22Rv1 (cell line): ENCODE measurements at regions not wholly inside any gene's neighbourhood (a gene's known extent, or its start where the extent isn't known, plus 50 kb on each side); places are given as distances from the start of the nearest gene placed in this dataset.

Experiments used
- H3K27ac ChIP-seq: fragments of 450-650 bp; 2 replicates; pipeline ENCODE4 v1.5.1; 2017
- CTCF ChIP-seq: fragments of 450-650 bp; IDR thresholded peaks from 2 replicates; pipeline ENCODE4 v1.5.1; 2017; ENCODE audit warnings: mild to moderate bottlenecking
- ZFX ChIP-seq: fragments of 450-650 bp; IDR thresholded peaks from 2 replicates; pipeline ENCODE4 v1.6.1; 2017; ENCODE audit warnings: antibody characterized with exemption, borderline replicate concordance

- TF ChIP-seq ZFX: no peak
- no peak for TF ChIP-seq CTCF
- no peak overlapping the region for H3K27ac ChIP-seq
Measured at GRCh38 chr2:186294248-186294888, 191.7 kb upstream of the ZC3H15 start.

- no peak overlapping the region for H3K27ac ChIP-seq
- TF ChIP-seq CTCF: no peak
- no peak for TF ChIP-seq ZFX
Measured at GRCh38 chr2:186299610-186300009, 186.4 kb upstream of the ZC3H15 start.

GRCh38 chr2:186302263-186302662 is 183.8 kb upstream of the ZC3H15 start:
- H3K27ac ChIP-seq: no peak overlapping the region
- no peak for TF ChIP-seq CTCF
- no peak for TF ChIP-seq ZFX

- no peak overlapping the region for H3K27ac ChIP-seq
- TF ChIP-seq ZFX (no peak), CTCF (no peak)
Measured at GRCh38 chr2:186303091-186303490, 183.0 kb upstream of the ZC3H15 start.

GRCh38 chr2:186304064-186304463 is 182.0 kb upstream of the ZC3H15 start:
- no peak for TF ChIP-seq ZFX
- TF ChIP-seq CTCF: no peak

GRCh38 chr2:186306754-186307153 is 179.3 kb upstream of the ZC3H15 start:
- TF ChIP-seq CTCF (no peak), ZFX (no peak)

More at GRCh38 chr2:186304064-186304463, 182.0 kb upstream of the ZC3H15 start:
- no peak overlapping the region for H3K27ac ChIP-seq

GRCh38 chr2:186307871-186308270 is 178.2 kb upstream of the ZC3H15 start:
- H3K27ac ChIP-seq: no peak overlapping the region
- TF ChIP-seq ZFX: no peak
- no peak for TF ChIP-seq CTCF

More at GRCh38 chr2:186306754-186307153, 179.3 kb upstream of the ZC3H15 start:
- no peak overlapping the region for H3K27ac ChIP-seq
